H9 (cell line): ENCODE measurements at regions not wholly inside any gene's neighbourhood (a gene's known extent, or its start where the extent isn't known, plus 50 kb on each side); places are given as distances from the start of the nearest gene placed in this dataset.

Experiments
- DNase-seq: peaks from one replicate; pipeline ENCODE4 v3.0.0-alpha.2; 2017
- H2AFZ ChIP-seq: one replicate; pipeline ENCODE4 v1.6.1; 2013; ENCODE audit warnings: mild to moderate bottlenecking, low read length, control low read depth, moderate library complexity
- H2AK5ac ChIP-seq: 2 replicates; pipeline ENCODE4 v1.6.1; 2013; ENCODE audit warnings: low read length, control low read depth, mixed read lengths; ENCODE audit not compliant: insufficient read length
- H2BK120ac ChIP-seq: one replicate; pipeline ENCODE4 v1.6.1; 2013; ENCODE audit warnings: low read depth, mild to moderate bottlenecking, low read length, control low read depth, inconsistent platforms; ENCODE audit not compliant: poor library complexity, severe bottlenecking
- H2BK12ac ChIP-seq: 2 replicates; pipeline ENCODE4 v1.6.1; 2013; ENCODE audit warnings: low read length, control low read depth, mixed read lengths, low read depth; ENCODE audit not compliant: insufficient read length
- H2BK15ac ChIP-seq: 2 replicates; pipeline ENCODE4 v1.6.1; 2013; ENCODE audit warnings: low read depth, low read length, control low read depth
- H2BK20ac ChIP-seq: one replicate; pipeline ENCODE4 v1.6.1; 2013; ENCODE audit warnings: low read depth, mild to moderate bottlenecking, low read length, control low read depth, inconsistent platforms; ENCODE audit not compliant: poor library complexity, severe bottlenecking
- H2BK5ac ChIP-seq: 2 replicates; pipeline ENCODE4 v1.6.1; 2013; ENCODE audit warnings: low read length, control low read depth, mixed read lengths; ENCODE audit not compliant: insufficient read length
- H3K14ac ChIP-seq: 2 replicates; pipeline ENCODE4 v1.6.1; 2013; ENCODE audit warnings: low read length, control low read depth; ENCODE audit not compliant: insufficient read depth
- H3K18ac ChIP-seq: 2 replicates; pipeline ENCODE4 v1.6.1; 2013; ENCODE audit warnings: low read depth, mild to moderate bottlenecking, mixed read lengths, low read length, control low read depth; ENCODE audit not compliant: insufficient read length
- H3K23ac ChIP-seq: 2 replicates; pipeline ENCODE4 v1.6.1; 2013; ENCODE audit warnings: low read length, control low read depth, mixed read lengths, low read depth; ENCODE audit not compliant: insufficient read length
- H3K23me2 ChIP-seq: 2 replicates; pipeline ENCODE4 v1.6.1; 2013; ENCODE audit warnings: low read depth, mild to moderate bottlenecking, mixed read lengths, low read length, control low read depth; ENCODE audit not compliant: insufficient read length, poor library complexity, severe bottlenecking
- H3K27ac ChIP-seq: 2 replicates; pipeline ENCODE4 v1.5.1; 2013; ENCODE audit warnings: low read length, control low read depth, mixed read lengths, low read depth; ENCODE audit not compliant: insufficient read length
- H3K27me3 ChIP-seq: 2 replicates; pipeline ENCODE4 v1.6.1; 2013; ENCODE audit warnings: low read length, control low read depth, inconsistent platforms; ENCODE audit not compliant: insufficient read depth
- H3K4ac ChIP-seq: 2 replicates; pipeline ENCODE4 v1.6.1; 2013; ENCODE audit warnings: low read depth, mild to moderate bottlenecking, control low read depth, inconsistent platforms, low read length, moderate library complexity
- H3K4me1 ChIP-seq: 2 replicates; pipeline ENCODE4 v1.6.1; 2013; ENCODE audit warnings: low read length, control low read depth, inconsistent platforms; ENCODE audit not compliant: insufficient read depth
- H3K4me2 ChIP-seq: 2 replicates; pipeline ENCODE4 v1.6.1; 2013; ENCODE audit warnings: low read length, control low read depth, mixed read lengths; ENCODE audit not compliant: insufficient read length, insufficient read depth
- H3K56ac ChIP-seq: 2 replicates; pipeline ENCODE4 v1.6.1; 2013; ENCODE audit warnings: low read depth, mild to moderate bottlenecking, mixed read lengths, low read length, control low read depth; ENCODE audit not compliant: insufficient read length
- H3K79me1 ChIP-seq: 2 replicates; pipeline ENCODE4 v1.6.1; 2013; ENCODE audit warnings: low read depth, mild to moderate bottlenecking, moderate library complexity, low read length, control low read depth, inconsistent platforms; ENCODE audit not compliant: insufficient read depth, poor library complexity, severe bottlenecking
- H3K79me2 ChIP-seq: 2 replicates; pipeline ENCODE4 v1.6.1; 2013; ENCODE audit warnings: low read length, control low read depth, inconsistent platforms; ENCODE audit not compliant: insufficient read depth
- H3K9ac ChIP-seq: 2 replicates; pipeline ENCODE4 v1.6.1; 2013; ENCODE audit warnings: low read length, control low read depth, mixed read lengths; ENCODE audit not compliant: insufficient read length; ENCODE audit errors: extremely low read depth
- H3K9me3 ChIP-seq: one replicate; pipeline ENCODE4 v1.6.1; 2013; ENCODE audit warnings: low read depth, low read length, inconsistent platforms; ENCODE audit not compliant: control insufficient read depth
- H3T11ph ChIP-seq: one replicate; pipeline ENCODE4 v1.6.1; 2013; ENCODE audit warnings: mild to moderate bottlenecking, low read length, control low read depth, inconsistent platforms
- H4K20me1 ChIP-seq: one replicate; pipeline ENCODE4 v1.6.1; 2013; ENCODE audit not compliant: control insufficient read depth, insufficient read length, insufficient read depth
- H4K5ac ChIP-seq: 2 replicates; pipeline ENCODE4 v1.6.1; 2013; ENCODE audit warnings: low read depth, mild to moderate bottlenecking, mixed read lengths, low read length, control low read depth; ENCODE audit not compliant: insufficient read length
- H4K8ac ChIP-seq: replicated peaks from 2 replicates; pipeline ENCODE4 v1.6.1; 2013; ENCODE audit warnings: low read length, control low read depth, mixed read lengths, low read depth; ENCODE audit not compliant: insufficient read length
- H4K91ac ChIP-seq: 2 replicates; pipeline ENCODE4 v1.6.1; 2013; ENCODE audit warnings: low read depth, mild to moderate bottlenecking, moderate library complexity, mixed read lengths, low read length, control low read depth; ENCODE audit not compliant: insufficient read length
- H3K27ac Mint-ChIP-seq, 3 experiments: 2 replicates in 2 of 3; 3 replicates in 1 of 3; pipeline ENCODE4 v1.8.0; 2020 to 2021; ENCODE audit warnings: mixed read lengths in 3 of 3, mild to moderate bottlenecking in 1 of 3, moderate library complexity in 1 of 3
- H3K27me3 Mint-ChIP-seq: 2 replicates; pipeline ENCODE4 v1.8.0; 2021; ENCODE audit warnings: low read depth, mild to moderate bottlenecking, moderate library complexity, mixed read lengths
- H3K36me3 Mint-ChIP-seq, 3 experiments: 2 replicates in 2 of 3; 3 replicates in 1 of 3; pipeline ENCODE4 v1.8.0; 2020 to 2021; ENCODE audit warnings: low read depth in 3 of 3, mixed read lengths in 3 of 3; ENCODE audit not compliant: insufficient read depth in 1 of 3
- H3K4me1 Mint-ChIP-seq, 2 experiments: 2 replicates each; pipeline ENCODE4 v1.8.0; 2020; ENCODE audit warnings: mixed read lengths in 2 of 2
- H3K4me3 Mint-ChIP-seq, 2 experiments: 2 replicates in 1 of 2; 3 replicates in 1 of 2; pipeline ENCODE4 v1.8.0; 2020 to 2021; ENCODE audit warnings: mild to moderate bottlenecking in 2 of 2, mixed read lengths in 2 of 2, moderate library complexity in 1 of 2
- H3K9me3 Mint-ChIP-seq, 2 experiments: 2 replicates in 1 of 2; 3 replicates in 1 of 2; pipeline ENCODE4 v1.8.0; 2020; ENCODE audit warnings: mild to moderate bottlenecking in 2 of 2, mixed read lengths in 2 of 2, moderate library complexity in 1 of 2
- CTCF ChIP-seq: fragments of 200-600 bp; sonication (generic); conservative IDR thresholded peaks from 3 replicates; pipeline ENCODE4 v1.8.0; 2021; ENCODE audit warnings: antibody characterized with exemption, mild to moderate bottlenecking
- WGBS: extraction: QIAGEN DNeasy Blood & Tissue Kit; methylation state at CpG from one replicate; pipeline ENCODE4 v1.1.7; 2013; ENCODE audit warnings: missing lambda C conversion rate, low lambda C conversion rate, mixed read lengths; ENCODE audit not compliant: insufficient read length; ENCODE audit errors: extremely low coverage; 5-methylcytosine and 5-hydroxymethylcytosine counted together

DNA sequence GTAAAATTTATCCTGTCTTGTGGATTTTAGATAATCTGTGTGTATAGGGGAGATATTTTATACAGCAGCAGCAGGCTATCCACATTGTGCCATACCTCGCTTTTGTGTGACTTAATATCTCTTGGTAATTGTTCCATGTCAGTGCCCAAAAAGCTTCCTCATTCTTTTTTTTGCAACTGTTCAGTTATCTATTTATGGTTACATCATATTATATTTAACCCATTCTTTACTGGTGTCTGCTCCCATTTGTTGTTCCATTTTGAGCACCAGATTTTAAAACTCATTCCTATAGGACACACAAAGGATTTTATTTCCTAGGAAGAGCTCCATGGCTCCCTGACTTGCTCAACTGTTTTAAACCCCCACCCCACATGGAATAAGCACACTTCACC is 86.3 kb upstream of the RASGRP1 start:
- no peaks in the 10 kb centered on the region for H3K9me3 ChIP-seq

More for the DNA sequence above, 86.3 kb upstream of the RASGRP1 start:
- H3K27me3 Mint-ChIP-seq = no peaks in the 10 kb centered on the region
- Histone ChIP-seq H3K4me1 (no peaks in the 10 kb centered on the region; the same call in 1 of the 2 replicates), H4K20me1 (no peaks in the 10 kb centered on the region), H3K56ac (no peak overlapping the region), H3K79me1 (no peaks in the 10 kb centered on the region), H2AFZ (no peak overlapping the region), H3K27ac (no peak overlapping the region), H4K91ac (no peak overlapping the region), H2BK5ac (no peak overlapping the region), H3K14ac (no peak overlapping the region), H3K4ac (no peak overlapping the region), H3K27me3 (no peaks in the 10 kb centered on the region), H3K23me2 (no peaks in the 10 kb centered on the region), H2BK20ac (no peak overlapping the region), H3K79me2 (no peaks in the 10 kb centered on the region), H2BK15ac (no peak overlapping the region), H2BK120ac (no peak overlapping the region), H4K5ac (no peak overlapping the region), H3K23ac (no peak overlapping the region), H3T11ph (no peak overlapping the region), H3K4me2 (no peak overlapping the region), H3K18ac (no peak overlapping the region), H4K8ac (no peak overlapping the region), H2BK12ac (no peak overlapping the region), H3K9ac (no peak overlapping the region), H2AK5ac (no peak overlapping the region)
- H3K9me3 Mint-ChIP-seq = no peaks in the 10 kb centered on the region
- H3K36me3 Mint-ChIP-seq = no peaks in the 10 kb centered on the region
- H3K27ac Mint-ChIP-seq = no peak overlapping the region
- no peak overlapping the region for H3K4me3 Mint-ChIP-seq
- H3K4me1 Mint-ChIP-seq = peaks cover 13 to 21% of the 10 kb centered on the region in 2 experiments
- DNase-seq = no peak
- TF ChIP-seq CTCF = no peak
- no CpG with 5 or more reads among the region's 1 CpG for WGBS
